ENCODE measurements at regions not wholly inside any gene's neighbourhood (a gene's known extent, or its start where the extent isn't known, plus 50 kb on each side); places are given as distances from the start of the nearest gene placed in this dataset.

- no peaks in the 10 kb centered on the region for H3K4me1 ChIP-seq
- H3K9me3 ChIP-seq, result no peaks in the 10 kb centered on the region
- ATAC-seq, result no peak
- intact Hi-C loops (cut with DNase I; ENCODE audit: low total_unique reads), result no loop called here
- no peaks in the 10 kb centered on the region for H3K27me3 ChIP-seq
- in situ Hi-C loops (cut with MboI; ENCODE audit: low sequenced_read_pairs in 4 of 4), result loop anchor here in 1 of 4 donors (25.0 kb wide), 1 partner anchor 668 kb away; no protein-coding TSS in a partner anchor
- H3K27ac ChIP-seq, result no peak overlapping the region
- TF ChIP-seq CTCF (IDR thresholded peaks at IDR 0.05 in 4 of 5, conservative IDR thresholded peaks at IDR 0.05 in 1 of 5) (no peak), POLR2A (IDR thresholded peaks at IDR 0.05) (no peak)
- no peak for DNase-seq
- H3K4me3 ChIP-seq, result no peak overlapping the region
- no peaks in the 10 kb centered on the region for H3K36me3 ChIP-seq
Measured at GRCh38 chr11:96469776-96470175, 80.0 kb downstream of the JRKL start.

GRCh38 chr11:96470521-96470920 lies 80.7 kb downstream of the JRKL start:
- Histone ChIP-seq H3K4me1 (no peaks in the 10 kb centered on the region), H3K27me3 (no peaks in the 10 kb centered on the region), H3K9me3 (no peaks in the 10 kb centered on the region), H3K4me3 (no peak overlapping the region), H3K27ac (no peak overlapping the region), H3K36me3 (no peaks in the 10 kb centered on the region)
- DNase-seq (no peak), ATAC-seq (no peak)
- TF ChIP-seq CTCF (IDR thresholded peaks at IDR 0.05 in 4 of 5, conservative IDR thresholded peaks at IDR 0.05 in 1 of 5), result no peak
- no peak for TF ChIP-seq POLR2A (IDR thresholded peaks at IDR 0.05)
- in situ Hi-C loops (cut with MboI; ENCODE audit: low sequenced_read_pairs in 4 of 4), result loop anchor here in 1 of 4 donors (25.0 kb wide), 1 partner anchor 667 kb away; no protein-coding TSS in a partner anchor
- intact Hi-C loops (cut with DNase I; ENCODE audit: low total_unique reads), result no loop called here

- no peak overlapping the region for H3K27ac ChIP-seq
- H3K9me3 ChIP-seq, result no peaks in the 10 kb centered on the region
- no peaks in the 10 kb centered on the region for H3K27me3 ChIP-seq
- intact Hi-C loops (cut with DNase I; ENCODE audit: low total_unique reads), result no loop called here
- H3K4me1 ChIP-seq, result no peaks in the 10 kb centered on the region
- ATAC-seq (no peak), DNase-seq (no peak)
- in situ Hi-C loops (cut with MboI; ENCODE audit: low sequenced_read_pairs in 4 of 4), result loop anchor here in 1 of 4 donors (25.0 kb wide), 1 partner anchor 665 kb away; no protein-coding TSS in a partner anchor
- no peak overlapping the region for H3K4me3 ChIP-seq
- TF ChIP-seq CTCF (IDR thresholded peaks at IDR 0.05 in 4 of 5, conservative IDR thresholded peaks at IDR 0.05 in 1 of 5) (no peak), POLR2A (IDR thresholded peaks at IDR 0.05) (no peak)
- H3K36me3 ChIP-seq, result no peaks in the 10 kb centered on the region
Measured at GRCh38 chr11:96472085-96472484, 82.3 kb downstream of the JRKL start.

- Histone ChIP-seq H3K27ac (no peak overlapping the region), H3K4me3 (no peak overlapping the region), H3K36me3 (no peaks in the 10 kb centered on the region), H3K4me1 (no peaks in the 10 kb centered on the region), H3K27me3 (no peaks in the 10 kb centered on the region), H3K9me3 (no peaks in the 10 kb centered on the region)
- DNase-seq (no peak), ATAC-seq (no peak)
- in situ Hi-C loops (cut with MboI; ENCODE audit: low sequenced_read_pairs in 4 of 4) (loop anchor here in 1 of 4 donors (25.0 kb wide), 1 partner anchor 663 kb away; no protein-coding TSS in a partner anchor), intact Hi-C loops (cut with DNase I; ENCODE audit: low total_unique reads) (no loop called here)
- TF ChIP-seq CTCF (IDR thresholded peaks at IDR 0.05 in 4 of 5, conservative IDR thresholded peaks at IDR 0.05 in 1 of 5), result no peak
- TF ChIP-seq POLR2A (IDR thresholded peaks at IDR 0.05), result no peak
Measured at GRCh38 chr11:96474263-96474662, 84.5 kb downstream of the JRKL start.

- DNase-seq (no peak), ATAC-seq (no peak)
- no peaks in the 10 kb centered on the region for H3K9me3 ChIP-seq
- H3K36me3 ChIP-seq, result no peaks in the 10 kb centered on the region
- H3K4me3 ChIP-seq, result no peak overlapping the region
- TF ChIP-seq CTCF (IDR thresholded peaks at IDR 0.05 in 4 of 5, conservative IDR thresholded peaks at IDR 0.05 in 1 of 5) (no peak), POLR2A (IDR thresholded peaks at IDR 0.05) (no peak)
- no peaks in the 10 kb centered on the region for H3K4me1 ChIP-seq
- H3K27me3 ChIP-seq, result no peaks in the 10 kb centered on the region
- H3K27ac ChIP-seq, result no peak overlapping the region
- intact Hi-C loops (cut with DNase I; ENCODE audit: low total_unique reads), result no loop called here
- in situ Hi-C loops (cut with MboI; ENCODE audit: low sequenced_read_pairs in 4 of 4), result no loop called here
Measured at GRCh38 chr11:96481204-96481603, 91.4 kb downstream of the JRKL start.

Data from gastrocnemius medialis (tissue), 4 donors.